Calu3 (cell line): ENCODE measurements at regions not wholly inside any gene's neighbourhood (a gene's known extent, or its start where the extent isn't known, plus 50 kb on each side); places are given as distances from the start of the nearest gene placed in this dataset.

Source experiments
- BruUV-seq: library from RNA; stranded (reverse); fragments of 400-500 nt; replicated peaks from 2 replicates; lab custom pipeline; 2021; lab: Mats Ljungman, UMichigan
- CTCF ChIA-PET: fragments of 300-600 bp; sonication (Branson Sonifier 250); formaldehyde crosslinking; loops from one replicate; lab custom pipeline; 2022; ENCODE audit warnings: antibody characterized with exemption; lab: Charles Lee
- DNase-seq: peaks from one replicate; pipeline ENCODE4 v3.0.0; 2022
- H3K27ac Mint-ChIP-seq: one replicate; pipeline ENCODE4 v1.8.0; 2022; ENCODE audit warnings: mixed read lengths; ENCODE audit not compliant: unreplicated experiment
- H3K27me3 Mint-ChIP-seq: one replicate; pipeline ENCODE4 v1.8.0; 2022; ENCODE audit warnings: mixed read lengths; ENCODE audit not compliant: unreplicated experiment
- H3K36me3 Mint-ChIP-seq: one replicate; pipeline ENCODE4 v1.8.0; 2022; ENCODE audit warnings: mild to moderate bottlenecking, moderate library complexity, mixed read lengths; ENCODE audit not compliant: insufficient read depth, unreplicated experiment
- H3K4me1 Mint-ChIP-seq: one replicate; pipeline ENCODE4 v1.8.0; 2022; ENCODE audit warnings: mild to moderate bottlenecking, low read depth, mixed read lengths; ENCODE audit not compliant: unreplicated experiment
- H3K4me3 Mint-ChIP-seq: one replicate; pipeline ENCODE4 v1.8.0; 2022; ENCODE audit warnings: mild to moderate bottlenecking, low read depth, moderate library complexity, mixed read lengths; ENCODE audit not compliant: unreplicated experiment
- H3K9me3 Mint-ChIP-seq: one replicate; pipeline ENCODE4 v1.8.0; 2022; ENCODE audit warnings: low read depth, mixed read lengths; ENCODE audit not compliant: unreplicated experiment
- intact Hi-C: fragments of 100-400 bp; cut with micrococcal nuclease; formaldehyde crosslinking; loops from one replicate; pipeline ENCODE4 v1.10.0; 2022; ENCODE audit not compliant: unreplicated experiment
- TF ChIP-seq, protein P1 (sequence below): fragments of 200-600 bp; IDR thresholded peaks from one replicate; pipeline ENCODE4 v1.8.0; 2022; ENCODE audit warnings: antibody characterized with exemption; ENCODE audit not compliant: unreplicated experiment

DNA sequence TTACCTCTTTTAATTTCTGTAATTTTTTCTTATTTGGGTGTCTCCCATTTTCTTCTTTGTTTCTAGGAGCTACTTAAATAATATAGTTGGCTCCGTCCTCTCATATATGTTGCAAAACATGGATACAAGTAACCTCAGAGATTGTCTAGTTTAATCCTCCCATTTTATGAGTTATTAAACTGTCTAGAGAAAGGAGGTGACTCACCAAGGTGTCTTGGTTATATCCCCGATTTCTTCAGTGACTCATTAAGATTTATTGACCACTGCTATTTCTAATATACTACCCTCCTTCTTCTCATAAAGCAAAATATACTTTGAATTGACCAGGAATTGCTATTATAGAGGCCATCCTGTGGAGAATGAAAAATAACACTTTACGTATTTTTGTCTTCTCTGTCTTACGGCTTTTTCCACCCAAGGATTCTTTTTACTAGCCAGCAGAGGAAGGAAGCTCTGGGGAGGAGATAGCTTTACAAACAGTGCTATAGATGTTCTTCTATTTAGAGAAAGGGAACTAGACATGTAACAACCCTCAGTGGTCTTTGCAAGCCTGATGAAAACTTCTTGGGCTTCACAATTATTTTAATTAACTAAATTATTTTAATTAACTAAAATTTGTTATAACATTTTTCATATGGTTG lies 300.4 kb upstream of the TNP1 start:
- intact Hi-C loops, result loop anchor here (5.0 to 10.0 kb wide), 3 partner anchors 62 to 555 kb away; no protein-coding TSS in a partner anchor
- Mint-ChIP-seq H3K4me1 (peaks cover 34% of the 10 kb centered on the region), H3K36me3 (peaks cover 20% of the 10 kb centered on the region), H3K27me3 (no peaks in the 10 kb centered on the region), H3K9me3 (peaks cover 5% of the 10 kb centered on the region), H3K4me3 (no peak overlapping the region), H3K27ac (peak overlapping the region; percentile 73)
- TF ChIP-seq, protein P1, sequence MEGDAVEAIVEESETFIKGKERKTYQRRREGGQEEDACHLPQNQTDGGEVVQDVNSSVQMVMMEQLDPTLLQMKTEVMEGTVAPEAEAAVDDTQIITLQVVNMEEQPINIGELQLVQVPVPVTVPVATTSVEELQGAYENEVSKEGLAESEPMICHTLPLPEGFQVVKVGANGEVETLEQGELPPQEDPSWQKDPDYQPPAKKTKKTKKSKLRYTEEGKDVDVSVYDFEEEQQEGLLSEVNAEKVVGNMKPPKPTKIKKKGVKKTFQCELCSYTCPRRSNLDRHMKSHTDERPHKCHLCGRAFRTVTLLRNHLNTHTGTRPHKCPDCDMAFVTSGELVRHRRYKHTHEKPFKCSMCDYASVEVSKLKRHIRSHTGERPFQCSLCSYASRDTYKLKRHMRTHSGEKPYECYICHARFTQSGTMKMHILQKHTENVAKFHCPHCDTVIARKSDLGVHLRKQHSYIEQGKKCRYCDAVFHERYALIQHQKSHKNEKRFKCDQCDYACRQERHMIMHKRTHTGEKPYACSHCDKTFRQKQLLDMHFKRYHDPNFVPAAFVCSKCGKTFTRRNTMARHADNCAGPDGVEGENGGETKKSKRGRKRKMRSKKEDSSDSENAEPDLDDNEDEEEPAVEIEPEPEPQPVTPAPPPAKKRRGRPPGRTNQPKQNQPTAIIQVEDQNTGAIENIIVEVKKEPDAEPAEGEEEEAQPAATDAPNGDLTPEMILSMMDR, result no peak
- CTCF ChIA-PET, result interaction anchor here (0.6 to 1.3 kb wide), 4 partner anchors 55 to 490 kb away, joined by 3 to 8 read pairs (median 3); no protein-coding TSS in a partner anchor
- DNase-seq, result no peak
- no TSS peak for BruUV-seq

DNA sequence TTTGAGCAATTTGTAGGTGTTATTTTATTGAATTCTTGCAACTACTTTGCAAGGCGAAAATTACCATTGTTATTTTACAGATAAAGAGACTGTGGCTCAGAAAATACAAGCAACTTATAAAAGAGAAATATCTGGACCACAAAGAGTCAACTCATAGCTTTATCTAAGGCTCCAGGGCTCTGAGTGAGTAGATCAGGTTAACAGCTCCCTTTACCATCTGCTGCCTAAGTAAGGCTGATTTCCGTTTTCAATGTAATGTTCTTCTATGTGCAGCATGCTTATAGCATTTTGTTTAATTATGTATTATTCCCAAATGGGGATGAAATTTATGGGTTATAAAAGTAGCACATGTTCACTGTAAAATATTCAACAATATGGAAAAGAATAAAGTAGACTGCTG lies 299.1 kb upstream of the TNP1 start:
- Mint-ChIP-seq H3K27ac (no peak overlapping the region), H3K4me1 (peaks cover 34% of the 10 kb centered on the region), H3K27me3 (no peaks in the 10 kb centered on the region), H3K4me3 (no peak overlapping the region), H3K36me3 (peaks cover 20% of the 10 kb centered on the region), H3K9me3 (peaks cover 5% of the 10 kb centered on the region)
- TF ChIP-seq, protein P1, result no peak
- CTCF ChIA-PET, result no interaction called here
- DNase-seq, result no peak
- intact Hi-C loops, result no loop called here
- no TSS peak for BruUV-seq

DNA sequence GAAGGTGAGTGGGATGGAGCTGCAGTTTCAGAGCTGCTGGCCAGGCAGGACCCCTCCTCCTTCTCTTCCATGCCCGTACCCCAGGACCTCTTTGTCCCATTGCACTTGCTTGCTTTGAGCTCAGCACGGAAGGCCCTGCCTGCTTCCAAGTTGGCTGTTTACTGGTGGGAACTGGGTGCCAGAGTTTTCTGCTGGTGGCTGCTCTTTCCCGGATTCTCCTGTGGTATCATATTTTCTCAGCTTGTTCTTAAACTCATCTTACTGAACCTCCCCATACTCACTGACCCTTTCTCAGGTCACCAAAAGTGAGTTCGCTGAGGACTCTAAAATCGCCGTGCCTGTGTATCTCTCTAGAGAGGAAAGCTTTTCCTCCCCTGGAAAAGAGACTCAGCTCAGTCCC lies 297.7 kb upstream of the TNP1 start:
- DNase-seq, result no peak
- no peaks in the 10 kb centered on the region for H3K27me3 Mint-ChIP-seq
- peaks cover 5% of the 10 kb centered on the region for H3K9me3 Mint-ChIP-seq
- peaks cover 27% of the 10 kb centered on the region for H3K4me1 Mint-ChIP-seq
- H3K4me3 Mint-ChIP-seq, result no peak overlapping the region
- no TSS peak for BruUV-seq
- CTCF ChIA-PET, result no interaction called here
- TF ChIP-seq, protein P1, result no peak
- intact Hi-C loops, result no loop called here
- H3K36me3 Mint-ChIP-seq, result peaks cover 15% of the 10 kb centered on the region
- H3K27ac Mint-ChIP-seq, result no peak overlapping the region

DNA sequence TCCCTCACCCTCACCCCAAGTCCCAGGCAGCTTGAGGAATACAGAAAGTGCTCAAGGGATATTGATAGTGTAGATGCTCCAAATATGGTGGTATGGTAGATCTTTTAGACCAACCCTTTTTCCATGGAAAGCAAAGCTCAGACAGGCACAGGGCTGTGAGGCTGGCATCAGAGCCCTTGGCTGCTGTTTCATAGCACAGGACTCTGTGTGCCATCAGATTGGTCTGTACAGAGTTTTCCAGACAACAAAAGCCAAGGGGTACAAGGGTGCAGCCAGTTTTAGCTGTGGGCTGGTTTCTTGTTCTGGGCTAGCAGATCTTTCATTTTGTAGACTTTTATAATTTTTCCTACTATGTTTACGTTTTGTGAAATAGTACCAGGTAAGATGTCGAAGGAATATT lies 296.9 kb upstream of the TNP1 start:
- intact Hi-C loops, result no loop called here
- CTCF ChIA-PET, result no interaction called here
- Mint-ChIP-seq H3K36me3 (peaks cover 12% of the 10 kb centered on the region), H3K27me3 (no peaks in the 10 kb centered on the region), H3K4me1 (peaks cover 19% of the 10 kb centered on the region), H3K27ac (no peak overlapping the region), H3K4me3 (no peak overlapping the region), H3K9me3 (peaks cover 5% of the 10 kb centered on the region)
- no TSS peak for BruUV-seq
- TF ChIP-seq, protein P1, result no peak
- no peak for DNase-seq
